ENCODE measurements at regions not wholly inside any gene's neighbourhood (a gene's known extent, or its start where the extent isn't known, plus 50 kb on each side); places are given as distances from the start of the nearest gene placed in this dataset.

DNA sequence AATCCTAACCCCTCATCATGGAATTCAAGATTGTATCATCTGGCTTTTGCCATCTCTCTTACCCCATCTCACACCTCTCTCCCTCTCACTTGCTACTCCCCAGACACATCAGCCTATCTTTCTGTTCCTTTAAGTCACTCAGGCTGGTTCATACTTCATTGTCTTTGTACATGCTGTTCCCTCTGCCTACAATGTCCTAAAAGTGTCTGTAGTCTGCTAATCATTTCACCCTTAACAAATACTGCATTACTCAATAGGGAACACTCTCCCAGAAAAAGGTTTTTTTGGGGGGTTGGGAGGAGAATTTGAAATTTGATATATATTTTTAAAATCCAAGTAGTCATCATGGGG, 146.2 kb upstream of the KLF7 start:
- in situ Hi-C loops (cut with HindIII; ENCODE audit: low pct_unique_long_range_greater_than_20kb, low sequenced_read_pairs), result no loop called here
- DNase-seq (ENCODE audit: low read depth), result no peak

DNA sequence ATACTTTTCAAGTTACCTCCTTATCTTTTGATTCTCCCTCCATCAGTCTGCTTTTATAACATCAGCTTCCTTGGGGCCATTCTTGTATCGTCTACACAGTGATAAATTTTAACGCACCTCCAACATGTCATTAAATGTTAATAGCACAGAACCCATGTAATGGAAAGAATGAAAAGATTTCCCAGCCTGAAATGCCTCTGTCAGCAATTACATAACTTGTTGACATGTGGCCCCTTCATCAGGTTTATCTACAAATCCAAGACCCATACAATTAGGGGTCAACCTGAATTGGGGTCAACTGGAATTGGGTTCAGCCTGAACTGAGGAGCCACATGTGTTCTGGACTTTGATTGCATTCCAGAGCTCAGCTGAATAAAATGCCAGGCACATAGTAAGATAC, 148.2 kb upstream of the KLF7 start:
- in situ Hi-C loops (cut with HindIII; ENCODE audit: low pct_unique_long_range_greater_than_20kb, low sequenced_read_pairs), result no loop called here
- DNase-seq (ENCODE audit: low read depth), result no peak

DNA sequence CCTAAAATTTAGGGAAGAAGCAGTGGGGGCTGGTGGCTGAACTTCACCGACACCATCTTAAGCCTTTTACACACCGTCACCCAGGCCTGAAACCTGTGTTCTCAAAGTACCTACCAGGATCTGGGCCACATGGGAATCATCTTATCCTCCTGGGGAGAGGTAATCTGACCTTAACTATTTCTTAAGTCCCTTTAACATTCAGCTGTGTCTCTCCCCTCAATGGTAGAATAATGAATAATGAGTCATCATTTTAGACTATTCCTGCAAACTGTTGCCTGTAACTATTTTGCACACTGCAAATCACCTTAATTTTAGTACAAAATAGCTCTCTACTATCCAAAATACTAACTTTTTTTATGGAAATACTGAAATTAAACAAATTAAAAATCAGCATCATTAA, 149.4 kb upstream of the KLF7 start:
- no peak for DNase-seq (ENCODE audit: low read depth)
- in situ Hi-C loops (cut with HindIII; ENCODE audit: low pct_unique_long_range_greater_than_20kb, low sequenced_read_pairs), result no loop called here

DNA sequence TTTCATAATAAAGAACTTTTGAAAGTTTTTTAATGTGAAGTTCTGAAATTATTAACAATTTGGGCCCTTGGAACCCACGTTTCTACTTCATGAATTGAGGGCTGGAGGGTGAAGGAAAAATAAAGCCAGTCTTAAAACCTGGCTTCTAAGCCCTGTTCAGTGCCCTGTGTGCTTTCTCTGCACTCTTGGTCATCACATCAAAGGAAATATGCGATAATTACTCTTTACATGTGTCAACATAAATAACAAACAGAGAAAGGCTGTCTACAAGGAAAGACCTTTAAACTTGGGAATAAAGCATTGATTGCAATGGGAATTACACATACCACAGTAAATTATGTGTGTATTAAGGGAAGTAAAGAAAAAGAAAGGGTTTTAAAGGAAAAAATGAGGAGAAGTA, 150.7 kb upstream of the KLF7 start:
- in situ Hi-C loops (cut with HindIII; ENCODE audit: low pct_unique_long_range_greater_than_20kb, low sequenced_read_pairs), result no loop called here
- DNase-seq (ENCODE audit: low read depth), result no peak

DNA sequence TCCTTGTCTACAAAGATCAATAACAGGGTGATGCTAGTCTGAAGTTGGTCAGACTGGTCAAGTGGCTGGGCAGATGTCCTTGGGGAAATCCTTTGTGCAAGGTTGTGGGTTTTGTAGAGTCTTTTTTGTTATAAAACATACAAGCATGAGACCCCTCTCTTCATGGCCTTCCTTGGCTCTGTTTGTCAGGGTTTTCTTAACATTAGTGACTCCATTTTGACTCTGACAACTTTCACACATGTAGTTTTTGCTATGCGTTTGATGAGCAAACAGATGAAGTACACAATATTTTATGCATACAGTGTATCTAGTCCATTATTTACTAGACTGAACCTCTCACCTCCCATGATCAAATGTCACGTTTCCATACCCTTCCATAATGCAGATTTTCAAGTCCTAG, 151.2 kb upstream of the KLF7 start:
- in situ Hi-C loops (cut with HindIII; ENCODE audit: low pct_unique_long_range_greater_than_20kb, low sequenced_read_pairs), result no loop called here

DNA sequence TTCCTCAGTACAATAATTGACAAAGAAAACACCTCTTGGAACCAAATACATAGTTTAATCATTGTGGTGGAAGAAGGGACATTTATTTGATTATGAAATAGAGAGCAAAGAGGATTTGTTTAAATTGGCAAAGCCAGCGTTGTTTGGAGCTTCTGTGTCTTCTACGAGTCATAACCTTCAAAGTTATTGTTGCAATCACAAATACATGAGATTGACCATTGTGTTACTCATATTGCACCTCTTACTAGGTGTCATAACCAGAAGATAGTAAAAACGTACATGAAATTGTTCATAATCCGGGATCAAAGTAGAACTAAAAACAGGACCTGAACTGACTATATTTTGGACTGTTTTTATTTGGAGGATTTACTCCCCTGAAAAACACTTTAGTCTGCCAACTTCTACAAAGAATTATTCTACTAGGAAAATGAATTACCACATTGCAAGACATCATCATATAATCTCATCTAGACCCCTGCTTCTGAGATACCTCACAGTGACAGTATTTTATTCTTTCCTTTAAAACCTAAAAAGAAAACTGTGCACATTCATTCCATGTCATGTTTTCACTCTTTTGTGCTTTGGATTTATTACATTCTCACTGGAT, 151.7 kb upstream of the KLF7 start:
- DNase-seq (ENCODE audit: low read depth), result no peak
- in situ Hi-C loops (cut with HindIII; ENCODE audit: low pct_unique_long_range_greater_than_20kb, low sequenced_read_pairs), result no loop called here

More for the DNA sequence above, 151.2 kb upstream of the KLF7 start:
- DNase-seq (ENCODE audit: low read depth), result no peak

DNA sequence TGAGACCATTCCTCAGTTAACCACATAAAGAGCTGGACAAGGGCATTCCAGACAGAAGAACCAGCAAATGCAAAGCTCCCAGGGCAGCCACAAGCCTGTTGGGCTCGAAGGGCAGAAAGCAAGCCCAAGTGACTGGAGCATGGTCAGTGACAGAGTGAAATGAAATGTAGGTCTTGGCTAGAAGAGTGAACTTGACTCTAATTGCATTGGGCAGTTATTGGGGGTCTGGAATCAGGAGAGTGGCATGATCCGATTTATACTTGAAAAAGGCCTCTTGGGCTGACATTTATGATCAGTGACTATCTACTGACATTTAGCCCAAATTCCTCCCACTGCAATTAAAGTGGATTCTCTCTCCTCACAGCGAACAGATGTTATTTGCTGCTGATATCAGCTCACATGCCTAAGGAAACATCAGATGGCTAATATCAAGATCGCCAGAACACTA, 152.5 kb upstream of the KLF7 start:
- DNase-seq (ENCODE audit: low read depth), result no peak
- in situ Hi-C loops (cut with HindIII; ENCODE audit: low pct_unique_long_range_greater_than_20kb, low sequenced_read_pairs), result no loop called here

DNA sequence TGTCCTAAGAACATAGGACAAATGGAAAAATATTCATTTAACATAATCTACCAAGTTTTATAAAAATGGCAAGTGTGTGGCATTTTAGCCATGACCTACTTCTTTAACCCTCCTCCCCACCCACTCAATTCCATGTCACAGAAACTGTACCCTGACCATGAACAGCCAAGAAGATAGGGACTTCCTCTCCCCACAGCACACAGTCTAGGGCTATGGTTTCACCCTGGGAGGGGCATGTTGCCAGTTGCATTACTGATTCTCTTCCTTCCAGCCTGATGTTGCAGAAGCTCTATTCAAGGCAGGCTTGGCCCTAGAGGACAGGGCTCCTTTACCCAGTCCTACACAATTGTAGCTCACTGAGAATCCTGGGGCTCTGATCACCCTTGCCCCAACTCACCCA, 153.6 kb upstream of the KLF7 start:
- in situ Hi-C loops (cut with HindIII; ENCODE audit: low pct_unique_long_range_greater_than_20kb, low sequenced_read_pairs), result no loop called here
- no peak for DNase-seq (ENCODE audit: low read depth)

DNA sequence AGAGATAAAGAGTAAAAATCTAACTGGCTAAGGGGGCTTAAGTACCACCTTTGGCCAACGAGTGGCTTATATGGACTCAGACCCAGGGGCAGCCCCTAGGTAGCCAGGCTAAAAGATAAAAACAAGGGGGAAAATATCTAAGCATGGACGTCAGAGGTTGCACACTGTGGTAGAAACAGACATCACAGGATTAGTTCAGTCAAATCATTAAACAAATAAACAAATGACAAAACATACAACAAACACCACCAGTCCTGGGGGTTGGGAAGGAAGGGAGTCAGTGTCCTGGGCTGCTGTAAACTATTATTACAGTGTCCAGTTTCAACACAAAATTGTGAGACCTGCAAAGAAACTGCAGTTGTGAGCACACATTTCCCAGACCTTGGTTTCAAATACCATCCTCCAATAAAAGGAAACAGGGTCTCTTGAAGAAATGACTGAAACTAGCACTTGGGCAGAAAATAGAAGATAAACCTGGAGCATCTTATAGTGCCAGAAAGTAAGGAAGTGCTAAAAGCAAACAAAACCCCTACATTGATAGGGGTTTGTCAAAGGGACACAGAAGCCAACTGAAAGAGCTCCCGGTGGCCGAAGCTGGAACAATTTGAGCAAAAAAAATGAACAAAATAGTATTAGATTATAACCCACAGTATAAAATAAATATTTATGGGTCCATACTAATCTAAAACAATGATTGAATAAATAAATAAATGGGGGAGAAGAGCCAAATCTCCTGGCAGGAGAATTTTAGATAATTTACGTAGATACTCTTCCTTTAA, 154.8 kb upstream of the KLF7 start:
- in situ Hi-C loops (cut with HindIII; ENCODE audit: low pct_unique_long_range_greater_than_20kb, low sequenced_read_pairs), result no loop called here
- no peak for DNase-seq (ENCODE audit: low read depth)

DNA sequence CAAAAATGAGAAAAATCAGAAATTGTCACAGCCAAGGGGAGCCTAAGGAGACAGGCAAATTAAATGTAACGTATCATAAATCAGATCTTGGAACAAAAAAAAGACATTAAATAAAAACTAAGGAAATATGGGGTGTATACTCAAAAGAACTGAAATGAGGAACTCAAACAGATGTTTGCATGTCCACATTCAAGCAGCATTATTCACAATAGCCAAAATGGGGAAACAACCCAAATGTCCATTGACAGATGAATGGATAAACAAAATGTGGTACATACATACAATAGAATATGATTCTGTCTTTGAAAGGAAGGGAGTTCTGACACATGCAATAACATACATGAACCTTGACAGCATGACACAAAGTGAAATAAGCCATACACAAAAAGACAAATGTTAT, 155.8 kb upstream of the KLF7 start:
- in situ Hi-C loops (cut with HindIII; ENCODE audit: low pct_unique_long_range_greater_than_20kb, low sequenced_read_pairs), result no loop called here
- no peak for DNase-seq (ENCODE audit: low read depth)

DNA sequence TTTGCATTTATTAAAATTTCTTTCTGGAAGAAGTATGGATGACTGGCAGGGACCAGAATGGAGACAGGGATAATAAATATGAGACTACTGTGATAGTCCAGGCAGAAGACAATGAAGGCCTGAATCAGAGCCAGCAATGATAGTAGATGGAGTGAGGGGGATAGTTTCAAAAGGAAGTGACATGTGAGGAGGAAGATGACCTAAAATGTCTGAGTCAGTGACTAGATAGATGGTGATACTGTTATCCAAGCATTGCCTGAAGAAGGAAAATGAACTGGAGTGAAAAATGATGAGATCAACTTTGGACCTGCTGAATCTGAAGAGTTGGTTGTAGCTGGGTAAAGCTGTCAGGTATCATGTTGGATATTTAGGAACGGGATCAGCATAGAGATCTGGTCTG, 158.3 kb upstream of the KLF7 start:
- in situ Hi-C loops (cut with HindIII; ENCODE audit: low pct_unique_long_range_greater_than_20kb, low sequenced_read_pairs), result no loop called here
- no peak for DNase-seq (ENCODE audit: low read depth)

DNA sequence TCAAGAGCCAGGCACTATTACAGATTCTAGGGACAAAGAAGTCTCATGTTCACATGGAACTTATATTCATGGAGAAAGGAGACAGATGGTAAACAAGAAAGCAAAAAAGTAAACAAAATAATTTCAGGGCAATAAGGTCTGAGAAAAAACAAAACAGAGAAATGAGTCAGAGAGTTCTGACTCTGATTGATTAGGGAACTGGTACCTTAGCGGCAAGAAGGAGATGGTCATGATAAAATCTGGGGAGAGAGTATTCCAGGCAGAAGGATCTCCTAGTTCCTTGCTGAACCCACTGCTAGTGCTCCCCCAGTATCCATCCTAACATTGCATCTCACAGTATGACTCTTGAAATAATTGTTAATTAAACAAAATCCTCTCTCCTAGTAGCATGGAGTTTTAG, 161.8 kb upstream of the KLF7 start:
- in situ Hi-C loops (cut with HindIII; ENCODE audit: low pct_unique_long_range_greater_than_20kb, low sequenced_read_pairs), result no loop called here
- no peak for DNase-seq (ENCODE audit: low read depth)

DNA sequence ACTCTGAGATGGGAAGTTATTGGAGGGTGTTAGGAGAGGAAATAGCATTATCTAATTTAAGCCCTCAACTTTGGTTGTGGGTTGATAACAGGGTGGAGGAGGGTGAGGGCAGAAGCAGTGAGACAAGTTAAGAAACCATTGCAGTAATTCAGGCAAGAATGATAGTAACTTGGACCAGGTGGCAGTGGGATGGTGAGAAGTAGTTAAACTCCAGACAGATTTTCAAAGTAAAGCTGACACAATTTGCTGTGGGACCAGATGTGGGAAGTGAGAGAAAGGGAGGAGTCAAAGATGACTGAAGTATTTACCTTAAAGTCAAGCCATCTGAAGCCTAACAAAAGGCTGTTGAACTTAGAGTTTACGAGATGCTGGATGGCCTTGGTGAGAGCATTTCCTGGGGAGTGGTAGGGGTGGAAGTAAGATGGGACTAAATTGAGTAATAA, 163.2 kb upstream of the KLF7 start:
- in situ Hi-C loops (cut with HindIII; ENCODE audit: low pct_unique_long_range_greater_than_20kb, low sequenced_read_pairs), result no loop called here

DNA sequence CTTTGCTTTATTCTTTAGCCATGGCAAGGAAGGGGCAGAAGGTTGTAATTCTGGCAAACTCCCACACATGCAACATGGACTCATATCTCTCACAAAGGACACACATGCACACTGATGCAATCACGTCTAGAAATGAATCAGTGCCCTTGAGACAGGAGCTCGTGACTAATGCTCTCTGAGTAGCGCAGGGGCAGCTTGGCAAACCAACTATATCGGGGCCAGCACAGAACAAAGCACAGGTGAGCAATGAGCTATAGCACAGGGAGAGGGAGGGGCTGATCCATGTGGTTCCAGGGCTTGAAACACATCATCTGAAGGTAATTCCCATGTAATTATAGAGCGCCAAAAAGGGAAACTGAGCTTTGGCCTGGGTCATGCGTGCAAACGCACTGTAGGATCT, 165.2 kb upstream of the KLF7 start:
- peak; percentile 73 for DNase-seq (ENCODE audit: low read depth)

More for the DNA sequence above, 163.2 kb upstream of the KLF7 start:
- DNase-seq (ENCODE audit: low read depth), result no peak

DNA sequence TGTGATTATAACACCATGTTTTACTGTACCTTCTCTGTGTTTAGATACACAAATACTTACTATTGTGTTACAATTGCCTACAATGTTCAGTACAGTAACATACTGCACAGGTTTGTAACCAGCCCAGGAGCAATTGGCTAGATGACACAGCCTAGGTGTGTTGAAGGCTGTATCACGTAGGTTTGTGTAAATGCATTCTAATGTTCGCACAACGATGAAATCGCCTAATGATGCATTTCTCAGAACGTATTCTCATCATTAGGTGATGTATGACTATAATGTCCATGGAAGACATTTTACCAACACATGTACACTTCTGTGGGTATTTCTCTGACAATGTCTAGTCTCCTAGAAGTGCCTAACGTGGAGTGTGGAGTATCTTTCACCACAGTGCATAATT, 165.9 kb upstream of the KLF7 start:
- no peak for DNase-seq (ENCODE audit: low read depth)
- in situ Hi-C loops (cut with HindIII; ENCODE audit: low pct_unique_long_range_greater_than_20kb, low sequenced_read_pairs), result no loop called here

More for the DNA sequence above, 165.2 kb upstream of the KLF7 start:
- in situ Hi-C loops (cut with HindIII; ENCODE audit: low pct_unique_long_range_greater_than_20kb, low sequenced_read_pairs), result no loop called here

DNA sequence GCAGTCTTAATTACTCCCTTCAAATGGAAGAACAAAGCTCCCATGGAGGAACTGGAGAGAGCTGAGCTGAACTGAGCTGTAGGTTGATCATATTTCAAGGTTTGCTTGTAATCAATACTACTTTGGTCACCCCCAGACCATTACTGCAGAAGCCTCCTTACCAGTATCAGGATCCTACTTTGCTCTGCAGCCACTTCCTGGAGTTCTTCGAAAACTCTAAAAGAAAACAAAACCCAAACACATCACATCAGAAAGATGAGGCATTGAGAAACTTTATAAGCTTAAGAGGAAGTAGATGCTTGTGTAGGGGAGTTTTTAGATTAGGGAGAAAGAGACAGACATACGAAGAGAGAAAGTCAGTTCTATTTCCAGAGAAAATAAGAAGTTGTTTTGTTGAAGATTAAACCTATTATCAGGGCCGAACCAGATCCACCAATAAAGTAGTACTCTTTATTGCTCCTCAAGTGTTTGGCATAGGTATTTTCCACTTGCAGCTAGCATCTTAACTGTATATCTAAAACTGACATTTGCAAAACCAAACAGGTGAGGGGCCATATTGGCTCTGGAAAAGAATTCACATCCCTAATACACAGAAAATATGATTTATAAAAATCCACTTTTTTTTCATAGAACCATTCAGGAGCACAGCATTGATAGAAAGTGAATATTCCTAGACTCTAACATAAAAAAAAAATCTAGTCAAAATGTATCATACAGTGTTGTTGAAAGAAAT, 166.9 kb upstream of the KLF7 start:
- DNase-seq (ENCODE audit: low read depth), result no peak
- in situ Hi-C loops (cut with HindIII; ENCODE audit: low pct_unique_long_range_greater_than_20kb, low sequenced_read_pairs), result no loop called here

DNA sequence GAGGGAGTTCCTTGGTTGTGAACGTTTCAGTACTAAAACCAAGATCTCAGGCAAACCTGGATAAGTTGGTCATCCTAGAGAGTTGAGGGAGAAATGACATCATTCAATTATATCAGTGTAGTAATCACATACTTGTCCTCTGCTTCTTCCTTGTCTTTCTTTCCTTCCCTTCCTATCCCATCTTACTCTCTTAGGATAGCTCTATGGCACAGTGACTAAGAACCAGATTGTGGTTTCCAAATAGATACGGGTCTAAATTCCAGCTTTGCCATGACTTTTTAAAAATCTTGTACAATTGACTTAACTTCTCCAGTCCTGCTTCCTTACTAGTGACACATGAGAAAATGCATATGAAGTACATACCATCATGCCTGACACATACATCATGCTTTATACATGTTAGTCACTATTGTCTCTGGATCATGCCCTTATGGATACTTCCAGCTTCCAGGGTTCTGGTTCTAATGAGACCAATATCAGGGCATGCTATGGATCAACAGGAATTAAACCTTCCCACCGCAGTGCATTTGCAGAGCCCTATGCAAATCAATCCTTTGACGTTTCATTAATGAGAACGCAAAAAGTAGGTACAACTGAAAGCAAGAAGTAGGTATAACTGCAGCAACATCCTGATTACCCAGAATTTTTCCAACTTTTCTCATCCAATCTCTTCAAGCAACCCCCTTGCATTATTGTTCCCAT, 168.0 kb upstream of the KLF7 start:
- no peak for DNase-seq (ENCODE audit: low read depth)
- in situ Hi-C loops (cut with HindIII; ENCODE audit: low pct_unique_long_range_greater_than_20kb, low sequenced_read_pairs), result no loop called here

DNA sequence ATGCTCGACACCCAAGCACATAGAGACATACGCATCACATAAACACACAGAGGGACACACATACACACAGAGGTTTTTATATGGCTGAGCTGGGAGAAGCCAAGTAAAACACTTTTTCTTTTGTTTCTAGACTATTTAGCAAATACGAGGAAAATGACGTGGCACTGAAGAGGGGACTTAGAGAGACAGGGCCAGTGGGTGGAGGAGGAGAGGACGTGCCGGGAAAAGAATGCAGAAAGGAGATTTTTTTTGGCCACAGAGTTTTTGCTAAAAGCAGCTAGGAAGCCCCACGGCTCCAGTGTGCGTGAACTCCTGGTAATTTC, 168.5 kb upstream of the KLF7 start:
- in situ Hi-C loops (cut with HindIII; ENCODE audit: low pct_unique_long_range_greater_than_20kb, low sequenced_read_pairs), result no loop called here
- DNase-seq (ENCODE audit: low read depth), result no peak
